T follicular helper cell (primary cell): ENCODE measurements at regions not wholly inside any gene's neighbourhood (a gene's known extent, or its start where the extent isn't known, plus 50 kb on each side); places are given as distances from the start of the nearest gene placed in this dataset.
"Not testable (repeated sequence)": the region's sequence is repeated elsewhere in the genome, so short reads cannot be mapped to it uniquely, and the experiment has no call there.

Experiments
- DNase-seq: peaks from one replicate; pipeline ENCODE4 v3.0.0-alpha.2; 2020; ENCODE audit warnings: low read depth

DNA sequence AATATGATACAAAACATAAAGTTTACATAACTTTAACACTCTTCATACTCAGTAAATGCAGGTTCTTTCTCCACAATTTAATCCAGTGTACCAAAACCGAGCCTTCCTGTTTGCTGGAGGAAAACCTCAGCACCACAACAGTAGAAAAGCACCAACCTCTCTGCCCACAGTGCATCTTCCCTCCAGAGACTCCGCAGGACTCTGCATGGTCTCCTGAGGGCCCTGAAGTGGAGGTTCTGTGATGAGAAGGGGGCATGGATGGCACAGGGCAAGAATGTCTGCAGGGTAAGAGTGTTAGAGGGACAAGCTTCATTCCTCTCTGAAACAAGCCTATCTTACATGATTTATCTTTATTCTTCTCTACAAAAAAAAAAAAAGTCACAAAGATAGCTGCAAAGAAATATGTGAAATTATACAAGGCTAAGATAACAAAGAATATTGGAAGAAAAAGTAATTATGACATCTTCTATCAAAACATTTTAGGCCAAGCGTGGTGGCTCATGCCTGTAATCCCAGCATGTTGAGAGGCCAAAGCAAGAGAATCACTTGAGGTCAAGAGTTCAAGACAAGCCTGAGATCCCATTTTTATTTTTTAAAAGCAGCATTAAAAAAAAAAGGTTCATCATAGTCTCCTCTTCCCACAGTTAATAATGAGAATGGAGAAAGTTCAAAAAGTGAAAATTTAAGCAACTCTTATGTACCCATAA lies 102.0 kb downstream of the VPREB1 start:
- no peak for DNase-seq

DNA sequence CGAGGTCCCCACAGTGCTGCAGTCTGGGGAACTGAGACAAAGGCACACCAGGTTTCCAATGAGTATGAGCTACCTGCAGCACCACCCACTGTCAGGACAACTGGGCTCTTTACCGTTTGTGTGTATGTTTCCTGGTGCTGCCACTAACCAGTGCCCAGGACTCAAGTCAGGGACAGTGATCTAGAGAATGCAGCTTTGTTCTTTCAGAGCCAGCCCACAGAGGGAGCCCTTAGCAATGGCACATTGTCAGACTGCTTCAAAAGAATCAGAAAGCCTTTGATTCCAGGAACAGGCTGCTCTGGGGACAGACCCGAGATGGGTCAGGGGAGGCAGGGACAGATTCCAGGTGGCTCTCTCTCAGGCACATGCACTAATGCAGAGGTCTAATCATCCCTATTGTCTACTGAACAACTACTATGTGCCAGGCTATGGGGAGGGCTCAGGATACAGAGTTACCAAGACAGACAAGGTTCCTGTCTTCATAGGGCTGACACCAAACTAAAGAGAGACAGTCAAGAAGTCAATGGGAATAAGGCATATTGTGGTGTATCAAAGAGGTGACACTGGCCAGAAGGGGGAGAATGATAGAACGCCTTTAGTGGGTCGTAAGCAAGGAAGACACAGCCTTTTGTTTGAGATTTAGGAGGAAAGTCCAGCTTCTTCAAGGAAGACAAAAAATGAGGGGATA lies 103.7 kb downstream of the VPREB1 start:
- DNase-seq = no peak

DNA sequence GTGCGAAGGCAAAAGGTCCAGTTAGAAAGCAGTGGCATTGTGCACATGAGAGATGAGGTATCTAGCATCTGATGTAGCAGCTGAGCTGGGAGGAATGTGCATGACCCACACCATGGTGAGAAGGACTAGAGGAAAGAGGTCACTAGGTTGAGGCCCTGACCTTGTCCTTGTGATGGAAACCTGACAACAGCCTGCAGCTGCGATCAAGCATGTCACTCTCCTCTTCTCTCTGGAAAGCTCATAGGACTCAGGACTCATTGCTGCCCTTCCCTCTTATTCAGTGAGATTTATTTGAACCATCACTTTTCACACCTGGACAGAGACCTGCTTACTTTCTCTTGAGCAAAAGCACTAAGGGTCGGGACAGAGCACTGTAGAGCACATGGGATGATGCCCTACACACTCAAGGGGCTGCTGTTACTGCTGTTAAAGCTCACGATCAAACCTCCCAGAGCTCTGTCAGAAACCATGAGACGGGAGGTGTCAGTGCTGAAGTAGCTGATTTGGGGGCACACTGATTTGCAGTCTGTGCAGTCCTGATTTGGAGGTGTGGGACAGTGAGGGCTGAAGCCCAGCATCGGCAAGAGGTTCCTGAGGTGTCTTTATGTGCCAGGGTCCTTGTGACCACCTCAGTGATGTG lies 104.3 kb downstream of the VPREB1 start:
- DNase-seq = no peak

DNA sequence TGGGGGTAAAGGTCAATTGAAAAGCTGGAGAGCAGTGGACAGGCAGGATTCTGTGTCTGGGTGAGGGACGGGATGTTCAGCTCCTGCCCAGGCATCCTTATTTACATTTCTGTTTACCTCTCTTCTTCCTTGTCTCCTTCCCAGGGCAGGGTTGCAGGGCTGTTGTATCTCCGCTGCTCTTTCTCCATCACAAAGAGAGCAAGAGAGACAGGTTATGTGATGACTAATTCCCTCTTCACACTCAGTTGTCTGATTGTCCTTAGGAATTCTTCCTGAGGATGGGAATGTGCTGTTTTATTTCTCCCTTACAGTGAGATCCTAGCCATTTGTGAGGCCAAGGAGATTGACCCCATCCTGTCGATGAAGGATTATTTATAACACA lies 104.9 kb downstream of the VPREB1 start:
- no peak for DNase-seq

DNA sequence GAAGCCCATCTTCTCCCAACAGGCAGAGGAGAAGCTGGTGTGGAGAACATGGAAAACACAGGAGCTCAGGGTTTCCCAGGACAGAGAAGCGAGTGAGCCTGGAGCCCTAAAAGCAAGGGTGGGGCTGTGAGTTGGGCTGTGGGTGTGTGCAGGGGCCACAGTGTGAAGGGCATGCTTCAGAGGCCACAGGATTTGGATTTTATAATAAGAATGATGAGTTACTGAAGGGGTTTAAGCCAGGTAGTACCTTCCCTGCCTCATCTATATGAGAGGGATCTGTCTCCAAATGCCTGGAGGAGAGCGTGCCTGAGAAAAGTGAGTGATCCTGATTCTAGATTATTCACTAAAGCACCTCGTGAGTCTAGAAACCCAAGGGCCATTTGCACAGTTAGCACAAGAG lies 106.8 kb downstream of the VPREB1 start:
- no peak for DNase-seq

DNA sequence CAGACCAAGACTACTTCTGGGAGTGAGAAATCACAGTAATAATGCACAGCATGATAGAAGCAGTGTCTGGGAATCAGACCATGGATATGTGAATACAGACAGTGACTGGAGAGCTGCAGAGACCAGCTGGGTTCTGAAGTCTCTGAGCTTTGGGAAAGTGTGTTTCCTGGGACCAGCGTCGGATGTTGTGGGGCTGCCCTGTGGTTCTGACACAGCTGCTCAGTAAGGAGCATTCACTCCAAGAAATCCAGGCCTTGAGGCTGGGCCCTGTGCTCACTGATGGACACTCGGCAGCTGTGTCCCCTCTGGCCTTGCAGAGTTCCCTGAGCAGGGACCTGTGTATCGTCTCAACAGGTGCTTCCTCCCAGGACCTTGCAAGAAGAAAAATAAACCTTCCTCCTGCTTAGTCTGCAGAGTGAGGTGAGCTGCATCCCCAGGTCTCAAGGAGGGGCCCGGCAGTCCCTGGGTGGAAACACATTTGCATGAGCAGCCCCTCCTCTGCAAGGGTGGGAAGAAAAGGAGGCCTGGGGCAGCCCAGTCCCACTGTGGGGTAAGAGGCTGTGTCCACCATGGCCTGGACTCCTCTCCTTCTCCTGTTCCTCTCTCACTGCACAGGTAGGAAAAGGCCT lies 107.9 kb downstream of the VPREB1 start:
- no peak for DNase-seq

DNA sequence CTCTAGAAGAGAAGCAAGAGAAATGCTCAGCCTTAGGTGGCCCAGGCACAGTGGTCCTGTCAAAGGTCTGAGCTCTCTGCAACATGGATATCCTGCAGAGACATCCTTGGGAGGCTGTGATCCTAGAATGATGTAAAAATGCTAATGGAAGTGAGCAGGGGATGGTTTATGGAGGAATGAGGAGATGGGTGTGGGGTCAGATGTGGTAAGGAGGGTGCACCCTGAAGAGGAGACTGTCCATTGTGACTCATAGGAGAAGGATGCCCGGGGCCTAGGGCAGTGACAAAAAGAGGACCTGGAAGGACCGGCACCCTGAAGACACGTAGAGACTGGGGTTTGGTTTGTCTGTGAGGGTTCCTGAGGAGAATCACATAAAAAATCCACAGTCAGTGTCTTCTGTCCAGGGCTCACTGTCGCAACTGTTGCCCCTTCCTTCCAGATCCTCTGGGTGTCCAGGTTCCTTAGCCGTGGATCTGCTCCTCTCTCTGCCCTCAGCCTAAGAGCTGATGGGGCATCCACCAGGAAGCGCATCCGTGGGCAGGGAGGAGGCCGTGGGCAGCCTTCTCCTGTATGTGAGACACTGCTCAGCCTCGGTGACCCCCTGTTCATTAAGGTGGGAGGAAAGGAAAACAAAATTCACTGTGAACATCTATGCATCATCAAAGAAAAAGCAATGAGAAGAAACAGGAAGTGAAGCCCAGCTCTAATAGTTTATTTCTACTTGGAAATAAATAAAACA lies 110.7 kb downstream of the VPREB1 start:
- no peak for DNase-seq

DNA sequence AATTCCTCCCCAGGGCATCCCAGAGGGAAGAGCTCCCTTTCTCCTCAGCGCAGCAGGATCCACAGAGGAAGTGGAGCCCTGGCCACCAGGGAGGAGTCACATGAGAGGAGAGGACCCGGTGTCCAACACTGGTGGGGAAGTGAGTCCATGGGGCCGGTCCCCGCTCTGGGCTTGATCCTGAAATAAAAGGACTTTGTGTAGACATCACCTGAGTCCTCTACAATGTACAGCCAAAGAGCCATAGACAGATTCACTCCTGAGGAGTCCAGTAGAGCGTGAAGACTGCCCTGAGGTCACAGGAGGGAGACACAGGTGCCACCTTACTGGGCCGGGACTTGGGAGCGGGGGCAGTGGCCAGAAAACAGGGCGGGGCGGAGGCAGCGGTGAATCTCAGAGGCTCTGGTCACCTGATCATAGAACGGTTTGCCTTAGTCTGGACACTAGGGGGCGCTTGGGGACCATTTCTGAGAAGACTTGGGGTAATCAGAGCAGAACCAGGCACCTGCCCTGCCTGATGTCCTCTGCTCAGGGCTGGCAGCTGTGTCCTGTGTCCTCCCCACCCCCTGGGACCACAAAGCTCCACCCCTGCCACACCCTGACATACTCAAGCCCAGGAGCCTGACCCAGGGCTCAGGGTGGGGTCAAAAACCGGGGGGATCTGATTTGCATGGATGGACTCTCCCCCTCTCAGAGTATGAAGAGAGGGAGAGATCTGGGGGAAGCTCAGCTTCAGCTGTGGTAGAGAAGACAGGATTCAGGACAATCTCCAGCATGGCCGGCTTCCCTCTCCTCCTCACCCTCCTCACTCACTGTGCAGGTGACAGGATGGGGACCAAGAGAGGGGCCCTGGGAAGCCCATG lies 112.7 kb downstream of the VPREB1 start:
- peak; percentile 48 for DNase-seq

DNA sequence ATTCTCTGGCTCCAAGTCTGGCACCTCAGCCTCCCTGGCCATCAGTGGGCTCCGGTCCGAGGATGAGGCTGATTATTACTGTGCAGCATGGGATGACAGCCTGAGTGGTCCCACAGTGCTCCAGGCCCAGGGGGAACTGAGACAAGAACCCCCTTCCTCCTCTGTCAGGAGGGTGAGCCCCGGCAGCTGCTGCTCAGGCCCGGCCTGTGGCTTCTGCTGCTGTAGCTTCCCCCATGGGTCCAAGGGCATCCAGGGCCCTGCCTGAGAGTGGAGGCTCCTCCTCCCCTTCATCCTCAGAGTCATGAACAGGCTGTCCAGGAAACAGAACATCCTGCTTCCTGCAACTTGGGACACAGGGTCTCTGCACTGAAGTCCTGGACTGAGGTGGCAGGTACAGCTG lies 113.6 kb downstream of the VPREB1 start:
- no peak for DNase-seq

DNA sequence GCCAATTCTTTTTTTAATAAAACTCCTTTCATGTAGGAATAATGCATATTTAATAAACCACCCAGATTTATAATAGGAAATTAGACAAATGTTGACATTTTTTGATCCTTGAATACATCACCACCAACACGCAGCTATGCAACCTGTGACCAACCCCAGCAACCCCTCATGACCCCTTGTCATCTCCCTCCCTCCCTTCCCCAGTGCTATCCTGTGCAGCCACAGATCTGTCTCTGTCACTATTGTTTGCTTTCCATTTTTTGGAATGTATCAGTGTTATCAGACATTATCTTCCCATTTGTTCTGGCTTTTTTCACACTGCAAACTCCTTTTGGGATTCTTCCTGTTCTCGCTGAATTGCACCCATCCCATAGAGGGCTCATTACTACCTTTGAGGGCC lies 114.1 kb downstream of the VPREB1 start:
- no peak for DNase-seq

DNA sequence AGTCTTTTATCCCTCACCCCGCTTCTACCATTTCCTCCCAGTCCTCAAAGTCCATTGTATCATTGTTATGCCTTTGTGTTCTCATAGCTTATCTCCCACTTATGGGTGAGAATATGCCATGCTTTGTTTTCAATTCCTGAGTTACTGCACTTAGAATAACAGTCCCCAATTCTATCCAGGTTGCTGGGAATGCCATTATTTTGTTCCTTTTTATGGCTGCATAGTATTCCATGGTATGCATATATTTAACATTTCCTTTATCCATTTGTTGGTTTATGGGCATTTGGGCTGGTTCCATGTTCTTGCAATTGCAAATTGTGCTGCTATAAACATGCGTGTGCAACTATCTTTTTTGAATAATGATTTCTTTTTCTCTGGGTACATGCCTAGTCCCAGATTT lies 114.9 kb downstream of the VPREB1 start:
- no peak for DNase-seq

DNA sequence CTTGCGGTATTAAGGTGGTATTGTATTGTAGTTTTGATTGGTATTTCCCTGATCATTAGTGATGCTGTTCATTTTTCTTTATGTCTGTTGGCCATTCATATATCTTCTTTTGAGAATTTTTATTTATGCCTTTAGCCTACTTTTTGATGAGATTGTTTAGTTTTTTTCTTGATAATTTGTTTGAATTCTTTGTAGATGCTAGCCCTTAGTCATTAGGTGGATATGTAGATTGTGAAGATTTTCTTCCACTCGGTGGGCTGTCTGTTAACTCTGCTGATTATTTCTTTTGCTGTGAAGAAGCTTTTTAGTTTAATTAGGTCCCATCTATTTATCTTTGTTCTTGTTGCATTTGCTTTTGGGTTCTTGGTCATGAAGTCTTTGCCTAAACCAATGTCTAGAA lies 115.4 kb downstream of the VPREB1 start:
- no peak for DNase-seq

DNA sequence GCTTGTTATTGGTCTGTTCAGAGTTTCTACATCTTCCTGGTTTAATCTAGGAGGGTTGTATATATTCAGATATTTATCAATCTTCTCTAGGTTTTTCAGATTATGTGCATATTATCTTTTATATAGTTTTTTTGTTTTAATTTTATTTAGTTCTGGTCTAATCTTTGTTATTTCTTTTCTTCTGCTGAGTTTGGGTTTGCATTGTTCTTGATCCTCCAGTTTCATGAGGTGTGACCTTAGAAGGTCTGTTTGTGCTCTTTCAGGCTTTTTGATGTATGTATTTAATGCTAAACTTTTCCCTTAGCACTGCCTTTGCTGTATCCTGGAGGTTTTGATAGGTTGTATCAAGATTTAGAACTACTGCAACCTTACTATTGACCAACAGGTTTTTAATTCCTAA lies 117.7 kb downstream of the VPREB1 start:
- no peak for DNase-seq

DNA sequence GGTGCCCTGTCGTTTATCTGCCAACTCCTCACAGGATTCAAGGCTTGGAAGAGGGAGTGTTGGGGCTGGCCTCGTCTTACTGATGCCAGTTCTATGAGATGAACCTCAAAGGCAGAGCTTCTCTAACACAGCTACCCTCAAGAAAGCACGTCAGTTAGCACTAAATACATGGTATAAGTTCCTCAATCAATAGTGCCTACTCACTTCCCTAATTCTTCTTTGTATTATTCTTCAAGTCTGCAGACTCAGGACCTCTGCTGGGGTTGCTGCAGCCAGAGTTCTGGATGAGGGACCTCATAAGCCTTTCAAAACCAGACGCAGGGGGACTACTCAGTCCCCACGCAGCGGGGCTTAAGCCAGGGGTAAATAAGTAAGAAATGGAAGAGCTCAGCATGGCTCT lies 118.3 kb downstream of the VPREB1 start:
- DNase-seq = no peak

DNA sequence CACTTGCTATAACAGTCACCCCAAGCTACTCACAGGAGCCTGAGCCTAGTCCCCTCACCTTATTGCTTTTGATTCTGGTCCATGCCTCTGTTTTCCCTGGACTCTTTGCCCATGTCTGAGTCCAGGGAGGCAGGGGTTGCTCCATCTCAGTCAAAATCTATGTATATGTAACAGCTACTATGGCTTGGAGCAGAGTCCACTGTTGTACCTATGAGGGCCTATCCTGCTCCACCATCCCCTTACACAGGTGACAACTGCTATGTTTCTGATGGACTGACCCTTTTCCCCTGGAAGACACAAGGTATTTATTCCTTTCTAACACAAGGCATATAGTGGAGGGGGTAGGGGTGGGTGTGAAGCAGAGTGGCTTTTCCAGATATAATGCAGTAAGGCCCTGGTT lies 119.6 kb downstream of the VPREB1 start:
- DNase-seq = no peak

DNA sequence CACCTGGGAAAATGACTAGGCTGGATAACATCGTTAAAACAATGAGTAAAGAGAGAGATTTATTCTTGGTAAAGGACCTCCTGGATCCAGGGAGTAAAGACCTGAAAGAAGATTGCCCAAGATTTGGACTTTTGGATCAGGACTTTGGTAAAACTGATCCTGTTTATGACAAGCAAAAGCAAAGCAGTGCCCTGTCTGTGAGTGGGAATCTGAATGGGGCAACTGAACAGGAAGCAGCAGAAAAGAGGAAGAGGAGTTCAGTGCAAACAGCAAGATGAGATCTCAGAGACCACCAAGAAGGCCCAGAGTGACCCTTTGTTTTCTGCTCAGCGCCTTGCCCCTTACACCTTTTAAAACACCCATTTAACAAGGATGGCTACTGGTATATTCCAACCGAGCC lies 122.0 kb downstream of the VPREB1 start:
- no peak for DNase-seq

DNA sequence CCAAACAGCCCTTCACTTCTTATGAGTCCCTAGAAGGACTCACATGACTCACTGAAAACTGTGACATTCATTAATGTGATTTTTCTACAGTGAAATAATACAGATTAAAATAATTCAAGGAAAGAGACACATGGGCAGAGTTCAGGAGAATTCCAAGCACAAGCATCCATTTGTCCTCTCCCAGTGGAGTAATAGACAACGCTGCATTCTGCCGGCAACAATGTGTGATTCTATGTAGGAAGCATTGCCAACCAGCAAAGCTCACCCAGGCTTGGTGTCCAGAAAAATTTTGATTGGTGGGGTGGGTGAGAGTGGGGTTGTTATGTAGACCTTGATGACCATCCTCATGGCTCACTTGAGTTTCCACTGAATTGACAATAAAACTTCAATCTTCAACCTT lies 123.9 kb downstream of the VPREB1 start:
- DNase-seq = no peak

DNA sequence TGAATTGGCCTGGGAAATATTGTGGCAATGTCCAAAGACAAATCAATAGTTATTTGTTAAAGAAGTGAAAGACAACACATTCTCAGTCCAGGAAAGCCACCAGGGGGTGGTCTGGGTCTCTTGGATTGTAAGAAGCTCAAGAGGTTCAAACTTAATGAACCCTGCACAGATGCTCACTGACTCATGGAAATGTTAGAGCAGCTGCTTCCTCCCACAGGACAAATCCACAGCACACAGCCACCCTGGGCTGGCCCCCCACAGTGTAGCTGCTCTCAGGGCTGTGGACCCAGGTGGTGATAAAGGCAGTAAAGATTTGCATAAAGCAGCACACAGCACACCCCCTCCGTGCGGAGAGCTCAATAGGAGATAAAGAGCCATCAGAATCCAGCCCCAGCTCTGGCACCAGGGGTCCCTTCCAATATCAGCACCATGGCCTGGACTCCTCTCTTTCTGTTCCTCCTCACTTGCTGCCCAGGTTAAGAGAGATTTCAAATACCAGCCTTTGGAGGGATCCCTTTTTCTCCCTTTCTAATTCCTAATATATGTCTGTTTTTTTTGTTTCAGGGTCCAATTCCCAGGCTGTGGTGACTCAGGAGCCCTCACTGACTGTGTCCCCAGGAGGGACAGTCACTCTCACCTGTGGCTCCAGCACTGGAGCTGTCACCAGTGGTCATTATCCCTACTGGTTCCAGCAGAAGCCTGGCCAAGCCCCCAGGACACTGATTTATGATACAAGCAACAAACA lies 124.8 kb downstream of the VPREB1 start:
- not testable (repeated sequence) for DNase-seq

DNA sequence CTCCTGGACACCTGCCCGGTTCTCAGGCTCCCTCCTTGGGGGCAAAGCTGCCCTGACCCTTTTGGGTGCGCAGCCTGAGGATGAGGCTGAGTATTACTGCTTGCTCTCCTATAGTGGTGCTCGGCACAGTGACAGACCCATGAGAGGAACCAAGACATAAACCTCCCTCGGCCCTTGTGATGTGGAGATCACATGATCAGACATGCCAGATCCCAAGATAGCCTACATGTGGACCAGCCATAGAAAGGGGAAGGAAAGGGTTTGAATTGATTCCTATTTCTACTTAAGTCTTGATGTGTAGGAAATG lies 125.3 kb downstream of the VPREB1 start:
- no peak for DNase-seq

DNA sequence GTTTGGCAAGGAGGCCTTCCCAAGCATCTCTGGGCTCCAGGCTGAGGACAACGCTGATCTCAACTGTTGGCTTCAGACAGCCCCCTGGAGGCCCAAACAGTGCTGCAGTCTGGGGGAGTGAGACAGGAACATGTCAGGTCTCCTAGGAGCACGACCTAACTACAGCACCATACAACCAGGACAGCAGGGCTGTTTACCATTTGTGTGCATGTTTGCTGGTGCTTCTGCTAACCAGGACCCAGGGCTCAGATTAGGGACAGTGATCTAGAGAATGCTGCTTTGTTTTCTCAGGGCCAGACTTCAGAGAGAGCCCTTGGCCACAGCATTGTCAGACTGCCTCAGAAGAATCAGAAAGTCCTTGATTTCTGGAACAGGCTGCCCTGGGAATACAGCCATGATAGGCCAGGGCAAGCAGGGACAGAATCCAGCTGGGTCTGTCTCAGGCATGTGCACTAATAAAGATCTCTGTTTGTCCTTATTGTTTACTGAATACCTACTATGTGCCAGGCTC lies 126.5 kb downstream of the VPREB1 start:
- no peak for DNase-seq

DNA sequence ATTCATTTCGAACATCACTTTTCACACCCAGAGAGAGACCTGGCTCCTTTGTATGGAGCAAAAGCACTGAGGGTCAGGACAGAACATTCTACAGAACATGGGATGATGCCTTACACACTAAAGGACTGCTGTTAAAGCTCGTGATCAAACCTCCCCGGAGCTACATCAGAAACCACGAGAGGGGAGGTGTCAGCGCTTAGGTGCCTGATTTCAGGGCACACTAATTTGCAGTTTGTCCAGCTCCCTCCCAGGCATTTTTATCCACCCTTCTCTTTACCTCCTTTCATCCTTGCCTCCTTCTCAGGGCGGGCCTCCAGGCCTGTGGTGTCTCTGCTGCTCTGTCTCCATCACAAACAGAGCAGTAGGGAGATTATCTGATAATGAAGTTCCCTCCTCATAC lies 127.5 kb downstream of the VPREB1 start:
- no peak for DNase-seq
